Neural progenitor cell (in vitro differentiated cells): ENCODE measurements at regions not wholly inside any gene's neighbourhood (a gene's known extent, or its start where the extent isn't known, plus 50 kb on each side); places are given as distances from the start of the nearest gene placed in this dataset.

Experiments used
- EZH2phosphoT487 ChIP-seq: fragments of 200-600 bp; sonication (generic); IDR thresholded peaks from 2 replicates; pipeline ENCODE4 v1.6.1; 2017; ENCODE audit warnings: antibody characterized with exemption
- TF ChIP-seq, protein P1 (sequence below): fragments of 200-600 bp; sonication (generic); IDR thresholded peaks from 2 replicates; pipeline ENCODE4 v1.5.1; 2017; ENCODE audit warnings: antibody characterized with exemption, mild to moderate bottlenecking

DNA sequence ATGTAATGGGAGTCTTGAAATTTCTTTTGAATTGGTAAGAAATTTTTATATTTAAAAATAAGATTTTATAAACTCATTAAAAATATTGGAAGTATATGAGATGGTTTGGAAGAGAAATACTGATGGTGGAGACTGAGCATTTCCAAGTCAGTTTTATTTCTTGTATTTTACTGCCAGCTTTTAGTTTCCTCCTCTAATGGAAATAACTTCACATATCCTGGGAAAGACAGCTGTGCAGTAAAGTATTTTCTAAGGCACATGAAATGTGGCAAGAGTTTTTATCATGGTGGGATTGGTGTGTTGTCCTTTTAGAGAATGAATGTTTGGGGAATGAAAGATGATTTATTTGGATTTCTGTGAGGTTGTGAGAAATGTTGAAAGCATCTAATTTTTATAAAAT lies 346.9 kb upstream of the RGS6 start:
- TF ChIP-seq, protein P1, sequence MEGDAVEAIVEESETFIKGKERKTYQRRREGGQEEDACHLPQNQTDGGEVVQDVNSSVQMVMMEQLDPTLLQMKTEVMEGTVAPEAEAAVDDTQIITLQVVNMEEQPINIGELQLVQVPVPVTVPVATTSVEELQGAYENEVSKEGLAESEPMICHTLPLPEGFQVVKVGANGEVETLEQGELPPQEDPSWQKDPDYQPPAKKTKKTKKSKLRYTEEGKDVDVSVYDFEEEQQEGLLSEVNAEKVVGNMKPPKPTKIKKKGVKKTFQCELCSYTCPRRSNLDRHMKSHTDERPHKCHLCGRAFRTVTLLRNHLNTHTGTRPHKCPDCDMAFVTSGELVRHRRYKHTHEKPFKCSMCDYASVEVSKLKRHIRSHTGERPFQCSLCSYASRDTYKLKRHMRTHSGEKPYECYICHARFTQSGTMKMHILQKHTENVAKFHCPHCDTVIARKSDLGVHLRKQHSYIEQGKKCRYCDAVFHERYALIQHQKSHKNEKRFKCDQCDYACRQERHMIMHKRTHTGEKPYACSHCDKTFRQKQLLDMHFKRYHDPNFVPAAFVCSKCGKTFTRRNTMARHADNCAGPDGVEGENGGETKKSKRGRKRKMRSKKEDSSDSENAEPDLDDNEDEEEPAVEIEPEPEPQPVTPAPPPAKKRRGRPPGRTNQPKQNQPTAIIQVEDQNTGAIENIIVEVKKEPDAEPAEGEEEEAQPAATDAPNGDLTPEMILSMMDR: no peak
- no peak for TF ChIP-seq EZH2phosphoT487
